Glomerular visceral epithelial cell (primary cell): ENCODE measurements at regions not wholly inside any gene's neighbourhood (a gene's known extent, or its start where the extent isn't known, plus 50 kb on each side); places are given as distances from the start of the nearest gene placed in this dataset.
"Not testable (repeated sequence)": the region's sequence is repeated elsewhere in the genome, so short reads cannot be mapped to it uniquely, and the experiment has no call there.

Experiments
- DNase-seq: peaks from one replicate; pipeline ENCODE4 v3.0.0-alpha.2; 2016; ENCODE audit errors: extremely low spot score

DNA sequence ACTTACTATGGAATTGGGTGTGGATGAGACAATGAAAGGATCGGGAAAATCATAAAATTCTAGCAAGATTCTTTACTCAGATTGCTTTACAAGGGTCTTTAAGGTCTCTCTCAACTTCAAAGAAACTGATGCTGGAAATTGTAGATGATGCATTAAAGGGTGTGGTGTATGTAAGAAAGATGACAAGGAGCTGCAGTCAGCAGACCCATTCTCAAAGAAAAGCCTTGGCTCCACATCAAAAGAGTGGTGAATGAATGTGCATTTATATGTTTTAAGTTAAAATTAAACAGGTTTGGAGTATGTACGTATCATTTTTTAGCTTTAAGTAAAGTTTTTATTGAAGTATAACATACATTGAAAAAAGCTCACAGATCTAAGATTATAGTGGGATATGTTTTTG lies 194.5 kb downstream of the C12orf75 start:
- no peak for DNase-seq

- no peak for DNase-seq
Observed at GRCh38 chr12:105534068-105534467, 203.6 kb downstream of the C12orf75 start.

GRCh38 chr12:105535033-105535432 lies 204.5 kb downstream of the C12orf75 start:
- DNase-seq, result not testable (repeated sequence)

DNA sequence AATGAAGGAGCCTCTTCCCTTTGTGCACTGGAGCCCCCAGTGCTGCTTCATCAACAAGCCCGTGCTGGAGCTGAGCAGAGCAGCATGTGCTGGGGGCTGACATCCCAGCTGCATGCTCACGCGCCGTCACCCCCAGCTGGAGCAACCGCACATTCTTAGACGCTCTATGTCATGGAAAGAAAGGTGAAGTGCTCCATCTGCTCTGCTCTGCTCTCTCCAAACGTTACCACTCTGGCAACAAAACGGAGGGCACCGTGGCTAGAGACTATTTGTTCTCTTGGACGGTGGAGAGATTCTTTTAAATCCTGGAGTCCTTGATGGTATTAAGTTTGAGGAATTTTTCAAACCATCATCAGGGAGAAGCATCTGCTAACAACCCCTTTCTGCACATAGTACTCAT lies 208.4 kb downstream of the C12orf75 start:
- no peak for DNase-seq

DNA sequence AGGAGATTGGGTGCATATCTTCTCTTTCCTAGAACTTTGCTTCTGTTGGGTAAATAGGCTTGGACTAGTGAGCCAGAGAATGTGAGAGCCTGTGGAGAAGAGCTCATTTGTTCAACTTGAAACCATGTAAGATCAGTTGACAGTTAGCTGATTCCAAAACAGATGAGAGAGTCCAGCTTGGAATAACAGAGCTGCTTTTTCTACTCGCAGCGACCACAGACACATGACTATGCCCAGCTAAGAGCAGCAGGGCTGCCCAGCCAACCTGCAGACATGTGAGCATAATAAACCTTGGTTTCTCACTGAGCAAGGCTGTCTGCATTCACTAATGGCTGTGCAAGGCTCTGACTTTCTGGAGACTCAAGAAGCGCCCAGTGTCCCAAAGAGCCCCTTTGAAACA lies 209.2 kb downstream of the C12orf75 start:
- no peak for DNase-seq

GRCh38 chr12:105547786-105548185 lies 217.3 kb downstream of the C12orf75 start:
- peak; percentile 45 for DNase-seq

GRCh38 chr12:105548626-105549025 lies 218.1 kb downstream of the C12orf75 start:
- DNase-seq, result no peak

GRCh38 chr12:105552056-105552455 lies 221.6 kb downstream of the C12orf75 start:
- DNase-seq, result no peak

DNA sequence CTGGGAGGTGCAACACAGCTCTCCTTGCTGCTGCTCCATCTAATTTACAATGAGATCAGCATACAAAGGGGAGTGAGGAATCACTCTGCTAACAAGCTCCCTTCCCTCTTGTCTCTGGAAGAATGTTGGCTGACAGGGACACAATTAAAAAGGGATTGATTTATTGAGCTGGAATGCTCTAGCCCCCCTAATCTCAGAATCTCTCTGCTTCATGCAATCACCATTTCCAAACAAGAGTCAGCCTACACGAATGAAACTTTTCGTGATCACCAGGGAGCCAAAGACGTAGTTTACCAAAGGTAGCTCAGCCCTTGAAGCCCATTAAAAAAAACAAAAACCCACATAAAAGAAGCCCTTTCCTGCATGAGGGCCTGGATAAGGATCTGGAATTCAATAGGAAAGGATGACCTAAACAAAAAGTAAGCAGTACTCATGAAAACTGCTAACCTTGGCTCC lies 223.8 kb downstream of the C12orf75 start:
- DNase-seq, result no peak

DNA sequence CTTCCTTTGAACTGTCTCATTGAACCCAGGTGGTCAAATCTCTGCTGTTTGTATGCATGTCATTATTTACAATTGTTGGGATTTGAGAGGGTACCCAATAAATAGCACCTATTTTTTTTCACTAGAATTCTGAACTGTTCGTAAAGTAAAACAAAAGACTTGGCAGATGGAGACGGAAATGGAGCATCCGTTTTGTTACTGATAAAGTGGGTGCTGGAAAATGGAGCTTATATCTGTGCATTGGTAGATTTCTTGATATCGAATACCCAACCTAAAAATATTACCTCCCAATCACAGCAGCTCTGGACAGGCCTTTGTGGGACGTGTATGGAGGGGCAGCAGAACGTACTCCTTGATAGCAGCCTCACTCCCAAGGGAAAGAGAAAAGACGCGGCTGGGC lies 224.4 kb downstream of the C12orf75 start:
- DNase-seq, result no peak

- DNase-seq, result no peak
Observed at GRCh38 chr12:105555556-105556295, 225.2 kb downstream of the C12orf75 start.

DNA sequence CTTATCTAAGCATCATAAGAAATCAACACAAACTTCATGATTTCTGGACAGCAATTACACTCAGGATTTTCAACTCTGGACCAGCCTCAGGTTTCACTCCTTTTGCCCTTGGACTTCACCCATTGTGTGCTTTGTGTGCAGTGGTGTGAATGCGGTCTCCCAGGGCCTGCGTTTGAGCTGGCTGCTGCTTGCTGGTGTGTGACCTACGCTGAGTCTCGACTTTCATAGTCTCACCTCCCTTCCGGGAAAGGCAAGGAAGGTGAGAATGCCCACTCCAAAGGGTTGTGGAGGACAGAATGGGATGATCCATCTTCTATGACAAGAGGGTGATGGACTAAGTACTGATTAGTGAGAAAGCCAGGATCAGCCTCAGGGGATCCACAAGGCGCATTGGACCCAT lies 228.8 kb downstream of the C12orf75 start:
- no peak for DNase-seq

- DNase-seq, result peak; percentile 42
Observed at GRCh38 chr12:105561546-105562198, 231.2 kb downstream of the C12orf75 start.

DNA sequence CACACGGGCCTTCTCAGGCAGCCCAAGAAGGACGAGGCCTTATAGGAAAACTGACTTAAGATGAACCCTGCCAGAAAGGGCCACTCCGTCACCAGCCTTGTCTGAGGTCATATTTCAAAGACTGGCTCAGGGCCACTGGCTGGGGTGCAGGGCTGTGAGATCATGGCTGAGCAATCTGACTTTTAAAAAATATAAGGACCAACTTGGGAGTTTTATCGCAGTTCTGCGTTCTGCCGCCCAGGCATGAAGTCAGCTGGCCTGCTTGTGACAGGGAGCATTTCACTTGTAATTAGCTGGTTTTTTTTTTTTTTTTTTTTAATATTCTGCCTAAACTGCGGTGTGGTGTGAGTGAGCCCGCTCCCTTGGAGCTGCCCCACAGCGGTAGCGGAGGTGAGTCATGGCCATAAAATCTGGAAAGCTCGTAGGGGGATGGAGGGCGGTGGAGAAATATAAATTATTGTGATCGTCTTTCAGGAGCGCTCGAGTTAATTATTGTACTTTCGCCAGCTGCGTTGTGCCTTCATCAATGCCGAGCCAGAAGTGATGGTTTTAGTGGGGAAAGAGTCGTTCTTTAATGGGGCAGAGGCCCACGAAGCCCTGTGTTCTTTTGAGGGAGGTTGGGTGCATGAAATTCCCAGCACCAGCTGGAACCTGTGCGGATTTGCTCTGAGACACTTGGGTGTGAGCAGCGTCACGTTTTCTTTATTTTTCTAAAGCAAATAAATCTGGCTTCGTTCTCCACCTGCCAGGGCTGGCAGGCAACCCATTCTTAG lies 231.9 kb downstream of the C12orf75 start:
- DNase-seq, result peak; percentile 94

DNA sequence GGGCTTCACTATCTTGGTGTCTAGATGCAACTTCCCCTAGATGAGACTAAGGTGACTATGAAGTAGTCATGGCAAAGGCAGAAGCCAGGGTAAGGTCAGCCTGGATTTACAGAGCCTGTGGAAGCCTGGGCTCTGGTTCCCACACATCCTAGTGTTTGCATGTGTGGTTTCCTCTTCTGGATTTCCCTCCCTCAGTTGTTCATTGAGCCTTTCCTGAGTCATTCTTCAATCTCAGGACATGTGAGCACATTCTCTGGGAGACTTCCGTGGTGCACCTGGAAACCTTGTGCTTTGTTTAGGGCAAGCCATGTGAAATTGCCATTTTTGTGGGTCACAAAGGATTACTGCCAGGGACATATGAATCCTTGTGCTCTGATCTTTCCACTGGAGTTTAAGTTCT lies 236.6 kb downstream of the C12orf75 start:
- peak; percentile 47 for DNase-seq

GRCh38 chr12:105569886-105570285 lies 239.4 kb downstream of the C12orf75 start:
- DNase-seq, result peak; percentile 7

DNA sequence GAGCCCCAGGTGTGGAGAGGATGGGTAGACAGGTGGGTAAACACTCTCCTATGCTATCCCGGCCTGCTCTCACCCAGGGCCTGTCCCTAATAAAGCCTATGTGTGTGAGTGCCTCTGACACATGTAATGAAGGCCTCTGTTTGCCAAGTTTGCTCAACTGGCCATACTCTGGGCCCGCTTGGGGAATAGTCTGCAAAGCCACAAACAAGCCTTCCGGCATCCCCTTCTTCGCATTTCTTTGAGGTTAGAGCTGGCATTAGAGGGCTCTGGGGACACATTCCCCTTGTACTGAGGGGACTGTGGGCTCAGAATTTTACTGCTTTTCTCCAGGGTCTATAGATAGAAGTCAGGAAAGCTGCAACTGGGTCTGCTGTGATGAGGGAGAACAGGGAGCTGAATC lies 240.5 kb downstream of the C12orf75 start:
- no peak for DNase-seq

DNA sequence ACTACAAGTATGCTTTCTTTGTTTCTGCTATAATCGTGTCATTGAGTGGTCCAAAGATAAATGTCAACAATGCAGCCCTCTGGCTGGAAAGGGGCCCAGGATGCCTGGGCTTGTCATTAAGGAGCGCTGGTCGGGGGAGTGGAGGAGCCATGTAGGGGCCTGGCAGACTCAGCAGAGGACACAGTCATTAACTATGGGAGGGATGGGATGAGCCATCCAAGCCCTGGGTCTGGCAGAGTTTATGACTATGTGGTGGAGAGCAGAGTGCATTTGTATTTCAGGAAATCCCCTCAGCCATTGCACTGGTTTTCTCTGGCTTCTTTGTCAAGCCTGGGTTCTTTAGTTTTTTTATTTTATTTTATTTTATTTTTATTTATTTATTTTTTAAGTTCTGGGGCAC lies 243.1 kb downstream of the C12orf75 start:
- peak; percentile 46 for DNase-seq

DNA sequence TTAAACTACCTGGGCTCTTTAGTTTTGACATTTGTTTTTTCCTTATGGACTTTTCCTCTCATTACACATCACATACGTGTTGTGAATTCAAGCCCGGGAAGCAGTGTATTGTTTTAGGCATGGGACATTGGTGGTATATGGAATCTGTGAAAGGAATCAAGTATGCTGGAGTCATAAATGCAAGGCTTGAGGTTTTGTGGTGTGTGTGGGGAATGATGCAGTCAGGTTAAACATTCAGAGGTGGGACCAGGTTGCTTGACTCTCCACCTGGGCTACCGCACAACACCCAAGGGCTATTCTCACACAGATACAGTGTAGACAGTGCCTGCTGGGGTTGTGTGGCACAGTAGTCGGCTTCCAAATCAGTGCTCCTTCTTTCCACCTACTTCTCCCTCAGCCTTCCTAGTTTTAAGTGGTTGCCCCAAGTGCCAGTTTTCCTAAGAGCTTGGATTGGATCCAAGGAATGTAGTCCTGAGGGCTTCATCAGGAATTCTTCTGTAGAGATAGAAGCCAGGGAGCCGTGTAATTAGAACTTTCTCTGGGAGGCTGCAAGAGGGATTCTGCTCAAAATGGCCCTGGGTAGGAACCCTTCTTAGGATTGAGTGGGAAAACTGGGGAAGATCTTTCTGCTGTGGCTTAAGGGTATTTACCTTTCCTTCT lies 243.7 kb downstream of the C12orf75 start:
- peak; percentile 75 for DNase-seq

DNA sequence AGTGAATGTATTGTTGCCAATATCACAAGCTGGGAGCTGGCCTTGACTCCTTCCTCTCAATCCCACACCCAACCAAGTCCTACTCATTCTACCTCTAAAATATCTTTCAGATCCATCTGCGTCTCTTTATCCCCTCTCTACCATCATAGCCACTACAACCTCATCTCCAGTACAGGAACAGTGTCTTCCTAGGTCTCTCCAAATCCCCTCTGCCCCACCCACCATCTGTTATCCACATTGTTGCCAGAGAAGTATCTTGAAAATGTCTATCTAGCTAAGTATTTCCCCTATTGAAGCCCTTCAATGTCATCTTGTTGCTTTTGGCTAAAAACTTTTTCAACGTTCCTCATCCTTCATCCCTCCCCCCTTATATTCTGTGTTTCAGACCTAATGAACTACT lies 244.7 kb downstream of the C12orf75 start:
- no peak for DNase-seq

- DNase-seq, result no peak
Observed at GRCh38 chr12:105576261-105576660, 245.8 kb downstream of the C12orf75 start.

DNA sequence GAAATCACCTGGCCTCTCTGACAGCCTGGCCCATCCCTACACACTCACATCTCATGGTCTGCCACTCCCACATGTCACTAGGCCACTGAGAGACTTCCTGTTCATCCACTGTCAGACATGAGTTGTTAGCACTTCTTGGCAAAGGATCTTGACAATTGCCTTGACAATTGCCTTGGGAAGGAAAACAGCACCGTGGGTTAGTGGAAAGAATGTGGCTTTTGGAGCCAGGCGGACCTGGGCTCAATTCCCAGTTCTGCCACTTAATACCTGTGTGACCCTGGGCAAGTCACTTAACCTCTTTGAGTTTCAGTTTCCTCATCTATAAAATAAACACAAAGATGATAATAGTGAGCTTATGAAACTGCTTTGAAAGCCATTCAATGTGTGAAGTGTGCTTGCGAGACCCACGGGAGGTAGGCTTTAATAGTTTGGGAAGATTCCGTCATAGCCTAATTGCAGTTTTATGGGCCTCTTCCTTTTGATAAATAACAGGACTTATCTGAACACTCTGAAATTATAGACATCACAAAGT lies 250.4 kb downstream of the C12orf75 start:
- no peak for DNase-seq
